ENCODE measurements at regions not wholly inside any gene's neighbourhood (a gene's known extent, or its start where the extent isn't known, plus 50 kb on each side); places are given as distances from the start of the nearest gene placed in this dataset.

DNA sequence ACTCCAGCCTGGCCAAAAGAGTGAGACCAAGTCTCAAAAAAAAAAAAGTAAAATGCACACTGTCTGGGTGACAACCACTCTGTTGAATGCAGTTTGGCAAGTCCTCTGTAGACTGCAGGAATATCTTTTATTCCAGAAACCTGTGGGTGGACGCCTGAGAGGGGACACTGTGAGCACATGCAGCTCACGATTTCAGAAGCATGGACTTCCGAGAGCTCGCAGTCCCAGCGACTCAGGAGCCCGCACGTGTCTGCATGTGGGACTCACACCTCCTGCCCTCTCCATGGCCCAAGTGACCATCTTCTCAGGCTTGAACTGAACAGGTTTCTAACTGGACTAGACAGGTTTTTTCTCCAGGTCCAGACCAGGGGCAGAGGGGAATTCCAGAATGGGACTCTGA is 388.6 kb upstream of the IRX2 start:
- TF ChIP-seq POLR2A (IDR thresholded peaks at IDR 0.05) (no peak), EP300 (IDR thresholded peaks at IDR 0.05) (no peak)
- TF ChIP-seq, protein P1, sequence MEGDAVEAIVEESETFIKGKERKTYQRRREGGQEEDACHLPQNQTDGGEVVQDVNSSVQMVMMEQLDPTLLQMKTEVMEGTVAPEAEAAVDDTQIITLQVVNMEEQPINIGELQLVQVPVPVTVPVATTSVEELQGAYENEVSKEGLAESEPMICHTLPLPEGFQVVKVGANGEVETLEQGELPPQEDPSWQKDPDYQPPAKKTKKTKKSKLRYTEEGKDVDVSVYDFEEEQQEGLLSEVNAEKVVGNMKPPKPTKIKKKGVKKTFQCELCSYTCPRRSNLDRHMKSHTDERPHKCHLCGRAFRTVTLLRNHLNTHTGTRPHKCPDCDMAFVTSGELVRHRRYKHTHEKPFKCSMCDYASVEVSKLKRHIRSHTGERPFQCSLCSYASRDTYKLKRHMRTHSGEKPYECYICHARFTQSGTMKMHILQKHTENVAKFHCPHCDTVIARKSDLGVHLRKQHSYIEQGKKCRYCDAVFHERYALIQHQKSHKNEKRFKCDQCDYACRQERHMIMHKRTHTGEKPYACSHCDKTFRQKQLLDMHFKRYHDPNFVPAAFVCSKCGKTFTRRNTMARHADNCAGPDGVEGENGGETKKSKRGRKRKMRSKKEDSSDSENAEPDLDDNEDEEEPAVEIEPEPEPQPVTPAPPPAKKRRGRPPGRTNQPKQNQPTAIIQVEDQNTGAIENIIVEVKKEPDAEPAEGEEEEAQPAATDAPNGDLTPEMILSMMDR (IDR thresholded peaks at IDR 0.05), result no peak

Data from tibial nerve (tissue), 4 donors.